ENCODE measurements at regions not wholly inside any gene's neighbourhood (a gene's known extent, or its start where the extent isn't known, plus 50 kb on each side); places are given as distances from the start of the nearest gene placed in this dataset.
"Not testable (repeated sequence)": the region's sequence is repeated elsewhere in the genome, so short reads cannot be mapped to it uniquely, and the experiment has no call there.

DNA sequence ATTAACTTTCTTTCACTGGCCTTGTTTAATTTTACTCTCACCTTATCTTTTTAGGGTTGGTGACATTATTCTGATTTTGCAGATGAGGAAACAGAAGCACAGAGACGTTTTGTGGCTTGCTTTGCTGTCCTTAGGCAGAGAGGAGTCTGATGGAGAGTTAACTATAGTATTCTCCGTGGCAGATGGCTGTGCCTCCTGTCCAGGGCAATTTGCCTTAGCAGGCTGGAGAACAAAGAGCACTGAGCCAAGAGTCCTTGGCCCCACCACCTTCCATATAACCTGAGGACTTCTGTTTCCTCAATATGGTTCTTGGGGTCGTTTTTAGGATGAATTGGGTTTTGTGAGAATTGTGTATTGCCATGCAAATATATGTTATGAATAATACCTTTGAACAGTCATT, 71.4 kb upstream of the BACH2 start:
- Histone ChIP-seq H3K27me3 (replicated peaks) (no peaks in the 10 kb centered on the region), H3K4me1 (replicated peaks) (peaks cover 25% of the 10 kb centered on the region), H3K9me3 (replicated peaks) (no peaks in the 10 kb centered on the region), H3K36me3 (no peaks in the 10 kb centered on the region), H3K4me3 (no peak overlapping the region), H3K27ac (peak overlapping the region; percentile 98)
- DNase-seq (ENCODE audit: low read depth in 1 of 2, low spot score in 2 of 2): no peak

DNA sequence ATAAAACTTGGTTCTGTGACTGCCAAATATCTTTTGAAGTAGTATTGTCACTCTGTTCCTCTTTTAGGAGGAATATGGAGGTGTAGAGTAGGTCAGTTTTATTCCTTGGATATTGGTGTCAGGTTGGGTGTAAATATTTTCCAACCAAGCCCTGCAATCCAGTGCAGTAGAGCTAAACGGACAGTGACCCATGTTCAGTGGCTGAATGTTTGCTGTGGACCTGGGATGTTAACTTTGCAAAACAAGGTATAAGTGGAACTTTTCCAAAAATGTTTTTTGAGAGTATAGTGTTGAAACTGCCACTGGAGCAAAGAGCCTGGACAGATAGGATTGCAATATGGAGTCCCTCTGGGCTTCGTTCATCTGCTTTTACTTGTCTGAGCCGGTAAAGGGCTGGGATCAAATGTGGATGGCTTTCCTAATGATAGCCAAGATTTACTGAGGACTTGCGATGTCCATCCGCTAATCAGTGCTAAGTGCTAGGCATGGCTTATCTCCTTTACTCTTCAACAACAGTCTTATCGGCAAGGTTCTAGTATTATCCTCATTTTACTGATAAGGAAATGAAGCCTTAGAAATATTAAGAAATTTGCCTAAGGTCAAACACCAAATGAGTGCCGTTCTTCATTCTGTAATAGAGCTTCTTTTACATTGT, 69.0 kb upstream of the BACH2 start:
- Histone ChIP-seq H3K27me3 (replicated peaks) (no peaks in the 10 kb centered on the region), H3K36me3 (no peaks in the 10 kb centered on the region), H3K4me1 (replicated peaks) (peaks cover 24% of the 10 kb centered on the region), H3K9me3 (replicated peaks) (no peaks in the 10 kb centered on the region), H3K4me3 (no peak overlapping the region), H3K27ac (no peak overlapping the region)
- no peak for DNase-seq (ENCODE audit: low read depth in 1 of 2, low spot score in 2 of 2)

DNA sequence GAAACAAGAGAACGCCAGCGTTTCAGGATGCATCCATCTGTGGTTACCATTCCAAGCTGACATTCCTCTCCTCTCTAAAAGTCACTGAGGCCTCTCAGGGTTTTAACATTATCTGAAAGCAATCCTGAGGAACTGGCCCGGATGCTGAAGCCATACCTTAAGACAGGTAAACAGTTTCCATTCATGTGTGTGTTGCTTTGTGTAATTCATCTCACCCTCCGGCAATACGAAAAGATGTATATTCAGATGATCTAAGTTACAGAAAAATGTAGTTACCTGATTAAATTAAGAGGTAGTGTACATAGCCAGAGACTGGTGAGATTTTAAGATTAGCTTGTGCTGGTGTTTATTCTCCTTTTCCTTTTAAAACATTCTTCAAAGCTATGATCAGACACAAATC, 68.4 kb upstream of the BACH2 start:
- Histone ChIP-seq H3K9me3 (replicated peaks) (no peaks in the 10 kb centered on the region), H3K36me3 (no peaks in the 10 kb centered on the region)
- DNase-seq (ENCODE audit: low read depth in 1 of 2, low spot score in 2 of 2): no peak

DNA sequence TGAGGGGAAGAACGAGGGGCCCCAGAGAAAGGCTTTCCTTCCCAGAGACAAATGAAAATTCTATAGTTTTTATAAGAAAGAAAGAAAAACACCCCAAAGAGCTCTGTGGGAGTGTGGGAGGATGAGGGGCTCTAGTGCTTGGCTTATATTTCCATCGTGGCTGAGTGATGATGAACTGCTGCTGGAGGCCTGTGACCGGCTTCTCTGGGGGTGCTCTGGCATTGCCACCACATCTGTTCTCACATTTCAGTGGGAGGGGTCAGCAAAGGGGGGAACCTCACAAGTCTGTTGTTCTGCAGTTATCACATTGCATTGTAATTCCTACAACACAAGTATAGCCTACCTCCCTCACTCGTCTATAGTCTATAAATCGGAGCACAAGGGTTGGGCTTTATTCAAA, 67.6 kb upstream of the BACH2 start:
- DNase-seq (ENCODE audit: low read depth in 1 of 2, low spot score in 2 of 2): no peak
- Histone ChIP-seq H3K9me3 (replicated peaks) (no peaks in the 10 kb centered on the region), H3K4me3 (no peak overlapping the region), H3K4me1 (replicated peaks) (peaks cover 10% of the 10 kb centered on the region), H3K27me3 (replicated peaks) (no peaks in the 10 kb centered on the region), H3K36me3 (no peaks in the 10 kb centered on the region), H3K27ac (no peak overlapping the region)

More for the DNA sequence above, 68.4 kb upstream of the BACH2 start:
- no peak overlapping the region for H3K4me3 ChIP-seq
- H3K27ac ChIP-seq: no peak overlapping the region
- no peaks in the 10 kb centered on the region for H3K27me3 ChIP-seq (replicated peaks)
- peaks cover 17% of the 10 kb centered on the region for H3K4me1 ChIP-seq (replicated peaks)

DNA sequence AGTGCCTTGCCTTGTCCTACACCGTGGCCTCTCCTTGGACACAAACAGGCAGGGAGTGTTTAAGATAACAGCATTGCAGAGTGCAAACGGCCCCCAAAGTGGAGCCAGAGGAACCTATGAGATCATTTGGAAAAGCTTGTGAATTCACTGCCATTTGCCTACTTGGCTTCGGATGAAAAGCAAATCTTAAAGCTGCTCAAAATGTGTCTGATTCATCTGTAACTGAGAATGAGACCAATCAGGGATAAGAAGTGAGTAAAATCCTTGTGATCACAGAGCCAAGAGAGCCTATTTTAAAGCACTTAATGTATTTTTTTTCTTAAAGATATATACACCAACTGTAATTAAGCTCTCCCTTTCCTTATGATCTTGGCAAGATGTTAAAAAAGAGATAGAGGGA, 65.7 kb upstream of the BACH2 start:
- H3K36me3 ChIP-seq: no peaks in the 10 kb centered on the region
- no peak for DNase-seq (ENCODE audit: low read depth in 1 of 2, low spot score in 2 of 2)
- H3K27ac ChIP-seq: no peak overlapping the region
- no peaks in the 10 kb centered on the region for H3K27me3 ChIP-seq (replicated peaks)
- H3K9me3 ChIP-seq (replicated peaks): no peaks in the 10 kb centered on the region
- no peak overlapping the region for H3K4me3 ChIP-seq
- H3K4me1 ChIP-seq (replicated peaks): no peaks in the 10 kb centered on the region

DNA sequence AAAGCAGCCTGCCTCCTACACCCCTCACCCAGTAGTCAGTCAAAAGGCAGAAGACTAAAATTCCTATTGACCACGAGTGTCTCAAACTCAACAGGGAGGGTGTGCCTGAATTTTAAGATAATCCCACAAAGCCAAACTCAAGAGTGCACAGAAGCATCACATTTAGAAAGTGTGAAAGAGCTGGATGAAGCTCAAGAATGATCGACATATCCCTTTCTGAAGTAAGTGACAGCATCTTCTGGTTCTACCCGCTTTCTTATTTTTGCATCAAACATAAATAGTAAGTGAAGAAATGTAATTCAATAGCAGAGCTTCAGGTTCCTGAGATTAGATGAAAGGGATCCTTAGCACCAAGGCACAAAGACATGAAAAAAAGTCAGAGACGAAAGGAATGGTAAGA, 64.5 kb upstream of the BACH2 start:
- no peak for DNase-seq (ENCODE audit: low read depth in 1 of 2, low spot score in 2 of 2)
- no peaks in the 10 kb centered on the region for H3K9me3 ChIP-seq (replicated peaks)
- no peak overlapping the region for H3K27ac ChIP-seq
- no peaks in the 10 kb centered on the region for H3K27me3 ChIP-seq (replicated peaks)
- no peaks in the 10 kb centered on the region for H3K4me1 ChIP-seq (replicated peaks)
- no peak overlapping the region for H3K4me3 ChIP-seq
- no peaks in the 10 kb centered on the region for H3K36me3 ChIP-seq

DNA sequence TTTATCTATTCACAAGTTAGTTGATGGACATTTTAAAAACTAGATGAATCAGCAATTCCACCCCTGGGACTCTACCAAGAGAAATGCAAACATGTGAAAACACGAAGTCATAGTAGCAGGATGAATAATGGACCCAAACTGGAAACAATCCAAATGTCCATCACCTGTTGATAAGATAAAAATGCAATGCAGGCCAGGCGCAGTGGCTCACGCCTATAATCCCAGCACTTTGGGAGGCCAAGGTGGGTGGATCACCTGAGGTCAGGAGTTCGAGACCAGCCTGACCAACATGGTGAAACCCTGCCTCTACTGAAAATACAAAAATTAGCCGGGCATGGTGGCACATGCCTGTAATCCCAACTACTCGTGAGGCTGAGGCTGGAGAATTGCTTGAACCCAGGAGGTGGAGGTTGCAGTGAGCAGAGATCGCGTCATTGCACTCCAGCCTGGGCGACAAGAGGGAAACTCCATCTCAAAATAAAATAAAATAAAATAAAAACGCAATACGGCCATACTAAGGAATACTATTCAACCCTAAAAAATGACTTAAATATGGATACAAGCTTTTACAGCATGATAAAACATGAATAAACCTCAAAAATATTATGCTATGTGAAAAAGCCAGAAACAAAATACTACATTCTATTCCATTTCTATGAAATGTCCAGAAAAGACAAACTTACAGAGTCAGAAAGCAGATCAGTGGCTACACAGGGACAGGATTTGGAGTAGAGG, 61.6 kb upstream of the BACH2 start:
- H3K27me3 ChIP-seq (replicated peaks); H3K36me3 ChIP-seq; DNase-seq (ENCODE audit: low read depth in 1 of 2, low spot score in 2 of 2); H3K9me3 ChIP-seq (replicated peaks); H3K27ac ChIP-seq; H3K4me3 ChIP-seq; H3K4me1 ChIP-seq (replicated peaks): not testable (repeated sequence)

DNA sequence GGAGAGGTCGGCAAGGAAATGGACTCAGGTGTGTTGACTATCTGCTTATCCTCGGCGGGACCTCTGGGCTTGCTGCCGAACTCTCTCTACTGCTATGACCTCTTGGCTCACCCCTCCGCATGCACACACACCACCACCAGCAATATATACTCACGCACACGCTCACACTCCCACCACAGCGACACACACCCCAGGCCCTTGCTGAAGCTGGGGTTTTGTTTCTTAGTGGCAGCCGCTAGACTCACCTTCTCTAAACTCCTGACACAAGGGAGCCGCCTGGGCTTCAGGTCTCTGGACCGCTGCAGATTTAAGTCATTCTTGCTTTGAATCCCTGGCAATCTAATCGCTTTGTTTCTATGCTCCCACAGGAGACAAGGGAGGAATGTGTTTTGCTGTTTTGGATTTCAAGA, 59.4 kb upstream of the BACH2 start:
- DNase-seq (ENCODE audit: low read depth in 1 of 2, low spot score in 2 of 2): no peak
- Histone ChIP-seq H3K4me3 (no peak overlapping the region), H3K4me1 (replicated peaks) (peaks cover 13% of the 10 kb centered on the region), H3K27me3 (replicated peaks) (no peaks in the 10 kb centered on the region), H3K27ac (no peak overlapping the region), H3K36me3 (no peaks in the 10 kb centered on the region), H3K9me3 (replicated peaks) (no peaks in the 10 kb centered on the region)

DNA sequence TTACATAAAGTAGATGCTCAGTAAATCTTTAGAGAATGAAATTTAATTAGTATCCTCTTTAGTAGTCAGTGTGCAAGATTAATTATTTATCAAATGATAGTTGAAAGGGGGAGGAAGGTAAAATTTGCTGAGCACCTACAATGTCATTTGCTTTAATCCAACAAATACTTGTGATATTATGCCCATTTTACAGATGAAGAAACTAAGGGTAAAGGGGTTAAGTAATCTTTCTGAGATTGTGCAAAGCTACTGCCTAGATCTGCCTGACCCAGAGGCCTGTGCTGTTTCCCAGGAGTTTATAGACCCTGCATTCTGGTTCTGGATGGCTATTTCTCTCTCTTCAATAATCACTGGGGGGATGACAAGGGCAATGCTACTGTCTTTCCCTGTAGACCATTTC, 58.3 kb upstream of the BACH2 start:
- H3K27me3 ChIP-seq (replicated peaks): no peaks in the 10 kb centered on the region
- H3K4me1 ChIP-seq (replicated peaks): peaks cover 13% of the 10 kb centered on the region
- no peaks in the 10 kb centered on the region for H3K9me3 ChIP-seq (replicated peaks)
- H3K27ac ChIP-seq: no peak overlapping the region
- no peak for DNase-seq (ENCODE audit: low read depth in 1 of 2, low spot score in 2 of 2)
- no peaks in the 10 kb centered on the region for H3K36me3 ChIP-seq
- no peak overlapping the region for H3K4me3 ChIP-seq

DNA sequence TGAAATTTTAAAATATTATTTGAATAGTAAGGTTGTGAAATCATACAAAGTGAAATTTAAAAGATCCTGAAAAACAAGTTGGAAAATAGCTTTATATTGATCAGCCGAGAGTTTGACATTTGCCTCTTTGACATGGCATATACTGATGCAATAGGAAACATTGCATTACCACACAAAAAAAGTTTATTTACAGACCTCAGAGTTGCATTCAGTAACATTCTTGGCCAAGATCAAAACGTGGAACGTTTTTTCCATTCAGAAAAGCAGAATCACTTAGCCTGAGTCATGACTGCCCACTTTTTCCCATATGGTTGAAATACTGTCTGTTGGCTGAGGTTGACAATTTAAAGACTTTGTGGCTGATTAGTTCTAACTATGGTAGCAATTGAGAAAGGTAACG, 55.1 kb upstream of the BACH2 start:
- Histone ChIP-seq H3K27ac (no peak overlapping the region; the same call in 1 of the 2 replicates), H3K9me3 (replicated peaks) (no peaks in the 10 kb centered on the region), H3K36me3 (no peaks in the 10 kb centered on the region), H3K27me3 (replicated peaks) (no peaks in the 10 kb centered on the region; the same call in 1 of the 2 replicates), H3K4me3 (no peak overlapping the region), H3K4me1 (replicated peaks) (peaks cover 13% of the 10 kb centered on the region)
- DNase-seq (ENCODE audit: low read depth in 1 of 2, low spot score in 2 of 2): peak in 1 of 2 experiments; percentile 47

DNA sequence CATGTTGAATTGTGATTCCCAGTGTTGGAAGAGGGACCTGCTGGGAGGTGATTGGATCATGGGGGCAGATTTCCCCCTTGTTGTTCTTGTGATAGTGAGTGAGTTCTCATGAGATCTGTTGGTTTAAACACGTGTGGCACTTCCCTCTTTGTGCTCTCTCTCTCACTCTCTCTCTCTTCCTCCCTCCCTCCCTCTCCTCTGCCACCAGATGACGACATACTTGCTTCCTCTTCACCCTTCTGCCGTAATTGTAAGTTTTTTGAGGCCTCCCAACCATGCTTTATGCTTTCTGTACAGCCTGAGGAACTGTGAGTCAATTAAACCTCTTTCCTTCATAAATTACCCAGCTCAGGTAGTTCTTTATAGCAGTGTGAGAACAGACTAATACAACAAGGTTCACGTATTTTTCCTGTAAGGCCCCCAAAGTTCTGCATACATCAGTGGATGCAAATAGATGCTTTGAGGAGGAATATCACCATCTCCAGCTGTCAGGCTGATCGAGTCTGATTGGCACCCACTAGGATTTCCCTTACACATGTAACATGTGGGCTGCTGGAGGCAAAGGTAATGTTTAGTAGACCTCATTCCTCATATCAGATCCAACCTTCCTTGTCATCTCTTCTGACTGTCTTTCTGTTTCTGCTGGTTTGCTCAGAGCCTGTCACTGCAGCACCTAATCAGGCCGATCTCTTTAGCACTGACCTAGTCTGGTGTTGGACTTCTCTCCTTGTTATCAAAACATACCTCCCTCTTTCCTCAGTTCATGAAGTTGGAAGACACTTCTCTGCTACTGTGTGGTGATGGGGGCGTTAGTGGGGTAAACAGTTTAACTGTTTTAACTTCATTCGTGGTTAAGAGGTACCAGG, 54.3 kb upstream of the BACH2 start:
- H3K4me3 ChIP-seq: no peak overlapping the region
- peaks cover 13% of the 10 kb centered on the region for H3K4me1 ChIP-seq (replicated peaks)
- peaks cover 4% of the 10 kb centered on the region for H3K27me3 ChIP-seq (replicated peaks)
- no peak for DNase-seq (ENCODE audit: low read depth in 1 of 2, low spot score in 2 of 2)
- no peaks in the 10 kb centered on the region for H3K9me3 ChIP-seq (replicated peaks)
- no peak overlapping the region for H3K27ac ChIP-seq
- H3K36me3 ChIP-seq: no peaks in the 10 kb centered on the region

DNA sequence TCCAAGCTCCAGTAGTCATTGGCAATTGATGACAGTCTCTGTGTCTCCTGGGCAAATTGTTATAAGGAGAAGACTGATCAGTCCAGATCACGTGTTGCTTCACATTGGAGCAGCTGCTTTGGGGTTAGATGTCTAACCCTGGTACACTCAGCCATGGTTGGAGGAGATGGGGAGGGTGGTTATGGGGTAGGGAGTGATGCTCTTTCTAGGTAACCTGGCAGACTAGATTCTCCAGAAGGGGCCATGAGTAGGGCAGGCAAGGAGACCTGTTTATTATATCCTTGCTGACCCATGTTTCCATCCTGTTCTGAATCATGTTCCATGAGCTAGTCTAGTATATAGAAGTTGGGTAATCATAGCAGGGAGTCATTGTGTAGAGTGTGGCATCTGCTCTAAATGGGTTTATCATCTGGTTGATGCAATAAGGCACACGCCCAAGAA, 50.8 kb upstream of the BACH2 start:
- peaks cover 13% of the 10 kb centered on the region for H3K4me1 ChIP-seq (replicated peaks)
- no peak for DNase-seq (ENCODE audit: low read depth in 1 of 2, low spot score in 2 of 2)
- H3K27me3 ChIP-seq (replicated peaks): peaks cover 11% of the 10 kb centered on the region
- H3K27ac ChIP-seq: no peak overlapping the region
- H3K9me3 ChIP-seq (replicated peaks): no peaks in the 10 kb centered on the region
- no peaks in the 10 kb centered on the region for H3K36me3 ChIP-seq
- H3K4me3 ChIP-seq: no peak overlapping the region

DNA sequence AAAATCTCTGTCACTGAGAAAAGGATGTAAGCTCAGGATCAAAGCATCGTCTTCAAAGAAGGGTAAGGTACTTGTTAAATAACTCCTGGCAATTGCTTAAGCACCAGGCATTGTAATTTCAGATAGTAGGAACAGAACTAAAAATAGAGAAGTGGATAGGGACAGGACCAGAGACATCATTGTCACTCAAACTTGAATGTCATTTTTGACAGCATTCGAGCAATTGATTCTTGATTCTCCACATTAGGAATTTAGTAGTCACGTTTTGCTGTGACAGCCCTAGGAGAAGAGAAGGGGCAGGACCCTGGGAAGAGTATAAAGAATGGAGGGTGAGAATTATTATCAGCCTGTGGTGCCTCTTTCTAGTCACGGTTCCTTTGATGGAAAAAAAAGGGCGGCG, 50.1 kb upstream of the BACH2 start:
- Histone ChIP-seq H3K4me1 (replicated peaks) (peaks cover 6% of the 10 kb centered on the region), H3K9me3 (replicated peaks) (no peaks in the 10 kb centered on the region), H3K4me3 (no peak overlapping the region), H3K36me3 (no peaks in the 10 kb centered on the region), H3K27me3 (replicated peaks) (peaks cover 11% of the 10 kb centered on the region), H3K27ac (no peak overlapping the region)
- DNase-seq (ENCODE audit: low read depth in 1 of 2, low spot score in 2 of 2): no peak
